GM12865 (cell line): ENCODE measurements at regions not wholly inside any gene's neighbourhood (a gene's known extent, or its start where the extent isn't known, plus 50 kb on each side); places are given as distances from the start of the nearest gene placed in this dataset.
"Not testable (repeated sequence)": the region's sequence is repeated elsewhere in the genome, so short reads cannot be mapped to it uniquely, and the experiment has no call there.

ENCODE experiments used
- DNase-seq: peaks from one replicate; pipeline ENCODE4 v3.0.0; 2010; ENCODE audit warnings: low read depth
- H3K4me3 ChIP-seq: 2 replicates; pipeline ENCODE4 v1.5.1; 2011; ENCODE audit warnings: mild to moderate bottlenecking, low read depth, low read length, control low read depth
- TF ChIP-seq, protein P1 (sequence below): IDR thresholded peaks from 2 replicates; pipeline ENCODE4 v1.5.1; 2011; ENCODE audit warnings: low read length, control low read depth, low read depth, inconsistent platforms; ENCODE audit not compliant: insufficient read depth; ENCODE audit errors: missing control alignments

GRCh38 chr18:5709476-5710095 lies 165.8 kb upstream of the EPB41L3 start:
- H3K4me3 ChIP-seq = no peak overlapping the region
- no peak for DNase-seq
- TF ChIP-seq, protein P1, sequence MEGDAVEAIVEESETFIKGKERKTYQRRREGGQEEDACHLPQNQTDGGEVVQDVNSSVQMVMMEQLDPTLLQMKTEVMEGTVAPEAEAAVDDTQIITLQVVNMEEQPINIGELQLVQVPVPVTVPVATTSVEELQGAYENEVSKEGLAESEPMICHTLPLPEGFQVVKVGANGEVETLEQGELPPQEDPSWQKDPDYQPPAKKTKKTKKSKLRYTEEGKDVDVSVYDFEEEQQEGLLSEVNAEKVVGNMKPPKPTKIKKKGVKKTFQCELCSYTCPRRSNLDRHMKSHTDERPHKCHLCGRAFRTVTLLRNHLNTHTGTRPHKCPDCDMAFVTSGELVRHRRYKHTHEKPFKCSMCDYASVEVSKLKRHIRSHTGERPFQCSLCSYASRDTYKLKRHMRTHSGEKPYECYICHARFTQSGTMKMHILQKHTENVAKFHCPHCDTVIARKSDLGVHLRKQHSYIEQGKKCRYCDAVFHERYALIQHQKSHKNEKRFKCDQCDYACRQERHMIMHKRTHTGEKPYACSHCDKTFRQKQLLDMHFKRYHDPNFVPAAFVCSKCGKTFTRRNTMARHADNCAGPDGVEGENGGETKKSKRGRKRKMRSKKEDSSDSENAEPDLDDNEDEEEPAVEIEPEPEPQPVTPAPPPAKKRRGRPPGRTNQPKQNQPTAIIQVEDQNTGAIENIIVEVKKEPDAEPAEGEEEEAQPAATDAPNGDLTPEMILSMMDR = no peak

DNA sequence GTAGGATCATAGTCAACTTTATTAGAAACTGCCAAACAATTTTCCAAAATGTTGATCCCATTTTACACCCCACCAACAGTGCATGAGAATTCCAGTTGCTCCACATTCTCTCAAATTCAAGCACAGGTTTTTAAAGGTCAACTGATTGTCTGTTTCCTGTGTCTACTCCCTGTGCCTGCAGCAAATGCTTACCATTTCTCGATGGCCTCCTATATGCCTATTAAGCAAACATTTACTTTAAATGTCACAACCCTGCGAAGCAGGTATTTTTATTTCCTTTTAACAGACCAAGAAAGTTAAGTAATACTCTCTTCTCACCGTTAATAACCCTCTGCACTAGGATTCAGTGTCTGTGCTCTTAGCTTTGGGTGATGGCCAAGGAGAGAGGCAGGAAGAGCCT lies 163.8 kb upstream of the EPB41L3 start:
- H3K4me3 ChIP-seq = no peak overlapping the region
- TF ChIP-seq, protein P1 = no peak
- DNase-seq = no peak

- no peak for DNase-seq
- TF ChIP-seq, protein P1 = no peak
- no peak overlapping the region for H3K4me3 ChIP-seq
These were observed 161.6 kb upstream of the EPB41L3 start for GRCh38 chr18:5705393-5705792.

DNA sequence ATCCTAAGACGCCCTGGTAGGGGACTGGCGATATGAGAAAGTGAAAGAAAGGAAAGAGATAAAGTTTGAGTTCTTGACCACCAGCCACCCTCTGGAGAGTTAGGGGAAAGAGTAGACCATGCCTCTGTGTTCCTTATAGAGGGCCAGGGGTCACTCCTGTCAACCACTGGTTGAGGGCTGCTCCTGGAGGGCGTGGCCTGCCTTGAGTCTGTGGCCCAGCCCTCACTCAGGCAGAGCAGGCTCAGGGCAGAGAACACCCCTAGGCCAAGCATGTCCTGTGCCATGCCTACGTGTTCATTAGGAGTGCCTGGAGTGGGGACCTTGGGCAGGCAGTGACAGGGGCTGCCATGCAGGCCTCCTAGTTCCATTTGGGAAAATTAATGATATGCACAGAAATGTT lies 161.1 kb upstream of the EPB41L3 start:
- no peak for DNase-seq
- TF ChIP-seq, protein P1 = no peak

DNA sequence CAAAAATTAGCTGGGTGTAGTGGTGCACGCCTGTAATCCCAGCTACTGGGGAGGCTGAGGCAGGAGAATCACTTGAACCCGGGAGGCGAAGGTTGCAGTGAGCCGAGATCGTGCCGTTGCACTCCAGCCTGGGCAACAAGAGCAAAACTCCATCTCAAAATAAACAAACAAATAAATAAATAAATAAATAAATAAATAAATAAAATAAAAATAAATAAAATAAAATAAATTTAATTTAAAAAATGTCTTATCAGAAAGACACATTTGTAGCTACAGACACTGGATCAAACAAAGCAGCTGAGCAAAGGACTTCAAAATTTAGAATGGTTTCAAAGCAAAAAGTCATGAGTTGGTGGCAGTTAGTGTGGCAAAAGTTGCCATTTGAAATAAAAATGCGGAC lies 158.2 kb upstream of the EPB41L3 start:
- not testable (repeated sequence) for DNase-seq, H3K4me3 ChIP-seq

More for the DNA sequence above, 161.1 kb upstream of the EPB41L3 start:
- no peak overlapping the region for H3K4me3 ChIP-seq

- TF ChIP-seq, protein P1 = no peak
- H3K4me3 ChIP-seq = no peak overlapping the region
- DNase-seq = no peak
These were observed 150.0 kb upstream of the EPB41L3 start for GRCh38 chr18:5693699-5694294.

- TF ChIP-seq, protein P1 = no peak
- H3K4me3 ChIP-seq = no peak overlapping the region
- DNase-seq = no peak
These were observed 135.1 kb upstream of the EPB41L3 start for GRCh38 chr18:5678779-5679406.
